Karpas-422 (cell line): ENCODE measurements at regions not wholly inside any gene's neighbourhood (a gene's known extent, or its start where the extent isn't known, plus 50 kb on each side); places are given as distances from the start of the nearest gene placed in this dataset.
"Not testable (repeated sequence)": the region's sequence is repeated elsewhere in the genome, so short reads cannot be mapped to it uniquely, and the experiment has no call there.

Source experiments
- DNase-seq: peaks from one replicate; pipeline ENCODE4 v3.0.0-alpha.2; 2015
- H2AFZ ChIP-seq: fragments of 200-600 bp; sonication (generic); 2 replicates; pipeline ENCODE4 v1.6.1; 2014; ENCODE audit warnings: antibody characterized with exemption, low read length, mixed read lengths
- H3K27ac ChIP-seq: fragments of 200-600 bp; sonication (generic); 2 replicates; pipeline ENCODE4 v1.5.1; 2014; ENCODE audit warnings: mild to moderate bottlenecking, low read length, moderate library complexity
- H3K27me3 ChIP-seq: fragments of 200-600 bp; sonication (generic); 2 replicates; pipeline ENCODE4 v1.6.1; 2014; ENCODE audit warnings: low read length, mixed read lengths
- H3K36me3 ChIP-seq: fragments of 200-600 bp; sonication (generic); 2 replicates; pipeline ENCODE4 v1.6.1; 2014; ENCODE audit warnings: low read length, mixed read lengths; ENCODE audit not compliant: insufficient read depth
- H3K4me1 ChIP-seq: fragments of 200-600 bp; sonication (generic); 2 replicates; pipeline ENCODE4 v1.6.1; 2014; ENCODE audit warnings: mild to moderate bottlenecking, low read length, mixed read lengths
- H3K4me2 ChIP-seq: fragments of 200-600 bp; sonication (generic); 2 replicates; pipeline ENCODE4 v1.6.1; 2014; ENCODE audit warnings: low read length, low read depth, mild to moderate bottlenecking; ENCODE audit not compliant: poor library complexity, severe bottlenecking
- H3K4me3 ChIP-seq: fragments of 200-600 bp; sonication (generic); 2 replicates; pipeline ENCODE4 v1.5.1; 2014; ENCODE audit warnings: mild to moderate bottlenecking, antibody characterized with exemption, low read length, mixed read lengths
- H3K79me2 ChIP-seq: fragments of 200-600 bp; sonication (generic); 2 replicates; pipeline ENCODE4 v1.6.1; 2014; ENCODE audit warnings: mild to moderate bottlenecking, low read length, mixed read lengths
- H3K9ac ChIP-seq: fragments of 200-600 bp; sonication (generic); 2 replicates; pipeline ENCODE4 v1.6.0; 2014; ENCODE audit warnings: low read length
- H3K9me2 ChIP-seq: fragments of 200-600 bp; sonication (generic), shearing (Covaris generic); replicated peaks from 2 replicates; pipeline ENCODE4 v1.6.0; 2014; ENCODE audit warnings: mild to moderate bottlenecking, low read length, moderate library complexity; ENCODE audit not compliant: insufficient read depth
- H3K9me3 ChIP-seq: fragments of 300-700, 200-600 bp; sonication (generic); 2 replicates; pipeline ENCODE4 v1.6.1; 2014; ENCODE audit warnings: low read length, mixed read lengths
- H4K20me1 ChIP-seq: fragments of 200-600 bp; sonication (generic); 2 replicates; pipeline ENCODE4 v1.6.1; 2014; ENCODE audit warnings: mild to moderate bottlenecking, antibody characterized with exemption, low read length, low read depth; ENCODE audit not compliant: insufficient read depth

DNA sequence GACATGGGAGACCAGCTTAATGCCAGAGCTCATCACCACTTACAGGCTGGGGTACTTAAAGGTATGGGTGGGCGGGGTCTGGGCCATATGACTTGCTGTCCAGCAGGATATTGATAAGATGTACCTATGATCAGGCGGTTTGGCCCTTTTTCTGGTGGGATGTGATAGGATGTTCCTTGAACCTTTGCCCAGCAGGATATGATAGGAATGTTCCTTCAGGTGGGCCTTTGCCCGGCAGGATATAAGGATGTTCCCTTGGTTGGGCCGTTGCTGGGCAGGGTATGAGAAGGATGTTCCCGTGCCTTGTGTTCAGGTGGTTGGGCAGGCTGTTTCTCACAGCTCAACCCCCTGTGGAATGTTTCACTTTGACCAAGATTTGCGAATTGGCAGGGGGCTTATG lies 187.2 kb upstream of the CXCL12 start:
- H3K79me2 ChIP-seq = no peaks in the 10 kb centered on the region
- H3K4me3 ChIP-seq = no peak overlapping the region
- H3K9ac ChIP-seq = no peak overlapping the region

DNA sequence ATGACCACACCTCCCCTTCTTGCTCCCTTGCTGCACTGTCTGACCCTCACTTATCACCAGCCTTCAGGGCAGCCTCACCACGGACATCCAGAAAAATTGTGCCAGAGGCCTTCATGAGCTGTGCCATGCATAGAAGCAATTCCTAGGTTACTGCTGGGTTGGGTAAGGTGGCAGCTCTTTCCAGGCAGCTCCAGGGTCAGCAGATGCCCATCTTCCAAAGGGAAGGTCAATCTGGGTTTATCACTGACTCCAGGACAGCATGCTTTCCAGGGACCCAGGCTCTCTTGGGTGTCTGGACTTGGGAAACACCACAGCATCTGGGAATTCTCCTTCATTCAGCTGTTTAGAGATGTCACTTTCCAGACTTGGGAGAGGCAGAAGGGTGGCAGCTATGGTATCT lies 188.9 kb upstream of the CXCL12 start:
- Histone ChIP-seq H3K9ac (no peak overlapping the region), H2AFZ (no peak overlapping the region), H4K20me1 (no peaks in the 10 kb centered on the region), H3K36me3 (no peaks in the 10 kb centered on the region), H3K27ac (no peak overlapping the region), H3K4me1 (no peaks in the 10 kb centered on the region), H3K27me3 (no peaks in the 10 kb centered on the region), H3K9me3 (no peaks in the 10 kb centered on the region), H3K9me2 (no peaks in the 10 kb centered on the region), H3K4me3 (no peak overlapping the region), H3K4me2 (no peak overlapping the region), H3K79me2 (no peaks in the 10 kb centered on the region)
- no peak for DNase-seq

More for the DNA sequence above, 187.2 kb upstream of the CXCL12 start:
- no peak overlapping the region for H3K27ac ChIP-seq
- no peaks in the 10 kb centered on the region for H4K20me1 ChIP-seq
- H3K4me1 ChIP-seq = no peaks in the 10 kb centered on the region
- no peaks in the 10 kb centered on the region for H3K27me3 ChIP-seq
- H3K9me3 ChIP-seq = no peaks in the 10 kb centered on the region
- no peaks in the 10 kb centered on the region for H3K9me2 ChIP-seq
- H2AFZ ChIP-seq = no peak overlapping the region
- DNase-seq = no peak
- H3K4me2 ChIP-seq = no peak overlapping the region
- H3K36me3 ChIP-seq = no peaks in the 10 kb centered on the region

DNA sequence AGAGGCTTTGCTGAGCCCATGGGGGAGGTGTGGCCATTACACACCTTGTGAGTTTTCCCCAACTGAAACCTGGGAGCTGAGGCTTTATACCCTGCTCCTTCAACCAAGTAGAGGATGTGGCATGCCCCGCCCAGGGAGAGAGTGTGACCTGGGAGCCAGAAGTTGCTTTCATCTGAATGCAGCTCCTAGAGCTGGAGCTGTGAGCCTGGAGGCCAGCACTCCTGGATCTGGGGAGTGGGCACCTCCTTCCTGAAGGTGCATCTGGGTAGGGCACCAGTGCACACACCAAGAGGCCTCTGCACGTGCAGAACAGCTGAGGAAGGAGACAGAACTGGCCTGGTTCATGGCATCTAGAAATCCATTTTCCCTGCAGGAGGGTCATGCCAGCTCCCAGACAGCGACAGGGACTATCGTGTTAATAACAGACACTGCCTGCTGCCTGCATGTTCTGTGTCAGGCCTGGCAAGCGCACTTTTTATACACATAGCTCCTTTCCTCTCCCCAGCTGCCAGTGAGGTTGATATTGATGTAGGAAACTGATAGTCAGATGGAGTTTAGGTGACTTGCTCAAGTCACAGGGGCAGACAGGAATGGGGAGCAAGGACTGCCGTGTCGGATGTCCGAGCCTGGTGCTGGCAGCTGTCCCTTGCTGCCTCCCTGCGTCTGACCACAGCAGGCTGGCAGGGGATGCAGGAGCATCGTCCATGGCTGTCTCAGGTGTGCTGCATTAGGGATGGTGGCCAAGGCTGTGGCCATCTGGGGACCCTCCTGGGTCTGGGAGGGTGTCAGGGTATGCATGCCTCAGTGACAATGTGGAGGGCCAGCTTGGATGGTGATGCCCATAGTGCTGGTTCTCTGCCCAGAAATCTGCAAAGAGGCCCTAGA lies 189.9 kb upstream of the CXCL12 start:
- H3K9me3 ChIP-seq = no peaks in the 10 kb centered on the region
- H3K27ac ChIP-seq = no peak overlapping the region
- no peaks in the 10 kb centered on the region for H3K4me1 ChIP-seq
- no peak overlapping the region for H3K4me2 ChIP-seq
- H3K27me3 ChIP-seq = no peaks in the 10 kb centered on the region
- H3K9ac ChIP-seq = no peak overlapping the region
- no peaks in the 10 kb centered on the region for H3K36me3 ChIP-seq
- H2AFZ ChIP-seq = no peak overlapping the region
- no peaks in the 10 kb centered on the region for H3K79me2 ChIP-seq
- no peaks in the 10 kb centered on the region for H3K9me2 ChIP-seq
- DNase-seq = no peak
- H3K4me3 ChIP-seq = no peak overlapping the region
- H4K20me1 ChIP-seq = no peaks in the 10 kb centered on the region

DNA sequence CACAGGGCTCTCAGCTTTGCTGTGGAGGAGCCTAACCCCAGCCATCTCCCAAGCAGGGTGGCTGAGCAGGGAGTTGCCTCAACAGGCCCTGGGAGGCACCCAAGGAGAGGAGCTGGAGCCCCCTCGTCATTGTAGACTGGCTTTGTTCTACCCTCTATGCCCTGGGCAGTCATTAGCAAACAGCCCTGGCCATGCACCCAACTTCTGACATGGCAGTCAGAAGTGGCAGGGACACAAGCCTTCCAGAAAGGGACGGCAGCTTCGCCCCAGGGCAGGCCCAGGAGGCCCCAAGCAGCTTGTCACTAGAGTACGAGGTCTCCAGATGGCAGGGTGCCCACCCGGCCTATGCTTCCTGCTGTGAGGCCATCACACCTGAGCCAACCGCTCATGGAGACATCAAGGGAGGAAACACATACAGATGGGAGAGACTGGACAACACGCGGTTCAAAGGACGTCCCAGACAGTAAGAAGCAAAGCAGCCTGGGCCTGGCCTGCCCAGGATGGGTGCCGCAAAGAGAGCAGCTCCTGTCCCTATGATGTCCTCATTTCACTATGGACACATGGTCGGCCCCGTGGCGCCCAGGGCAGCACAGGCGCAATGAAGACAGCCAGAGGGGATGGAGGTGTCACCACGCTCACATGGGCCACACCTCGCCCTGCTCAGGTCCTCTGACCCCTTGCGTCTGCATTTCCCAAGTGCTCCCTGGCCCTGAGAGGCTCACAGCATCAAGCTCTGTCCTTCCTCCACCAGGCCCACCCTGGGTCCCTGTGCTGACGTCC lies 190.9 kb upstream of the CXCL12 start:
- Histone ChIP-seq H2AFZ (no peak overlapping the region), H3K9me3 (no peaks in the 10 kb centered on the region), H3K79me2 (no peaks in the 10 kb centered on the region), H4K20me1 (no peaks in the 10 kb centered on the region), H3K4me2 (no peak overlapping the region), H3K36me3 (no peaks in the 10 kb centered on the region), H3K27ac (no peak overlapping the region), H3K4me3 (no peak overlapping the region), H3K9me2 (no peaks in the 10 kb centered on the region), H3K27me3 (no peaks in the 10 kb centered on the region), H3K4me1 (no peaks in the 10 kb centered on the region), H3K9ac (no peak overlapping the region)
- DNase-seq = no peak

DNA sequence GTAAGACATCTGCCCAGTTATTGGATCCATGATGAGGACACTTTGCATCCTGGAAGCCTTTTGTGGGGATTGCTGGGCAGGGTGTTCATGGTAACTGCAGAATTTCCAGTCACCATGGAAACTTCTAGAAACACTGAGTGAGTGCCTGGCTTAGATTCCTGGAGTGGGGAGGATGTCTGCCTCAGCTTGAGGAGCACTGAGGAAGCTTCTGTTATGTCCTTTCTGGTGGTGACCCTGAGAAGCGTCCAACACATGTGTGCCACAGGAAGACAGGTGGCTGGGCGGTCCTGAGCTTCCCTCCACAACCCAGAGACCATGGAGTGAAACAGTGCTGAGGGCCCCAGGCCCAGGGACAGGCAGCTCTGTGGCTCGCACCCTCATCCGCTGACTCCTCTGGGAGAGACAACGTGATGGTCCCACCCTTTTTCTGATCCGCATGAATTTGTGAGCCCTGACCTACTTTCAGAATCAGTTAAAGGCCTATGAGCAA lies 191.8 kb upstream of the CXCL12 start:
- DNase-seq = no peak
- Histone ChIP-seq H3K9me3 (no peaks in the 10 kb centered on the region), H3K27ac (no peak overlapping the region), H3K9ac (no peak overlapping the region), H3K4me2 (no peak overlapping the region), H4K20me1 (no peaks in the 10 kb centered on the region), H3K79me2 (no peaks in the 10 kb centered on the region), H3K27me3 (no peaks in the 10 kb centered on the region), H3K4me3 (no peak overlapping the region), H3K9me2 (no peaks in the 10 kb centered on the region), H3K36me3 (no peaks in the 10 kb centered on the region), H2AFZ (no peak overlapping the region), H3K4me1 (no peaks in the 10 kb centered on the region)

DNA sequence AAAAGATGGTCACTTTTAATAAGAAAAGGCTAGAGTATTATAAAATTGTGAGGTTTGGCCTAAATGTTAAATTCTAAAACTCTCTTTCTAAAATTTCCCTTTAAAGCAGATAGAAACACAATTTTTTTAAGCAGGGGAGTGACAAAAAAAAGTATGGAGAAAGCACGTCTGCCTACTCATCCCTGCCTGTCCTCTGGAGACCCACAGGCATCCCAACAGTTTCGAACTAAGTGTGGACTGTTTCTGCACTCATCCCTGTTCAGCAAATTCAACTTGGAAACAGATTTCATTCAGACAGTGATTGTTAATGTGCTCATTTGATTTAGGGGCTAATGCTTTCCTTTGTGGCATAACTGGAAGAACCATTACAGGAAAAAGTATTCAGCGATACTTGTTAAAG lies 192.6 kb upstream of the CXCL12 start:
- no peaks in the 10 kb centered on the region for H4K20me1 ChIP-seq
- H3K9me2 ChIP-seq = no peaks in the 10 kb centered on the region
- H3K4me2 ChIP-seq = no peak overlapping the region
- no peak for DNase-seq
- no peak overlapping the region for H3K27ac ChIP-seq
- no peaks in the 10 kb centered on the region for H3K4me1 ChIP-seq
- no peak overlapping the region for H2AFZ ChIP-seq
- no peaks in the 10 kb centered on the region for H3K79me2 ChIP-seq
- H3K36me3 ChIP-seq = no peaks in the 10 kb centered on the region
- H3K9ac ChIP-seq = no peak overlapping the region
- no peaks in the 10 kb centered on the region for H3K9me3 ChIP-seq
- H3K27me3 ChIP-seq = no peaks in the 10 kb centered on the region
- H3K4me3 ChIP-seq = no peak overlapping the region

DNA sequence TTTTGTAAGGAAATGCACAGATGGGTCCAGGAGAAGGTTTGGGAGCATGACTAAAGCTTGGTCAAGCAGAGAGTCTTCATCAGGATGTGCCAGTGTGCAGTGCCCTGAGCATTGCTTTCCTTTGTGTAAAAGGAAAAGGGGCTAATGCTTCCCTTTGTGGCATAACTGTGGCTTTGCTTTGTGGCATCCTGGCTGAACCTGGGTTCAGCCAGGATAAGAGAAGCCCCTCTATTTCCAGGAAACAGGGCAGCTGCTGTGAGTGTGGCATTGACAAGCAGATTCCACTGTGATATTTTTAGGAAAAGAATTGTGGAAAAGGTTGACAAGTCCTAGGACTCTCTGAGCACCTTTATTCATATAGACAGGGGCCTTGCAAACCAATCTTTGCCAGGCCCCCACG lies 193.4 kb upstream of the CXCL12 start:
- Histone ChIP-seq H3K36me3 (no peaks in the 10 kb centered on the region), H3K9me2 (no peaks in the 10 kb centered on the region), H3K79me2 (no peaks in the 10 kb centered on the region), H2AFZ (no peak overlapping the region), H3K27ac (no peak overlapping the region), H3K9ac (no peak overlapping the region), H3K27me3 (no peaks in the 10 kb centered on the region), H3K4me1 (no peaks in the 10 kb centered on the region), H4K20me1 (no peaks in the 10 kb centered on the region), H3K4me3 (no peak overlapping the region), H3K9me3 (no peaks in the 10 kb centered on the region), H3K4me2 (no peak overlapping the region)
- DNase-seq = peak; percentile 6

DNA sequence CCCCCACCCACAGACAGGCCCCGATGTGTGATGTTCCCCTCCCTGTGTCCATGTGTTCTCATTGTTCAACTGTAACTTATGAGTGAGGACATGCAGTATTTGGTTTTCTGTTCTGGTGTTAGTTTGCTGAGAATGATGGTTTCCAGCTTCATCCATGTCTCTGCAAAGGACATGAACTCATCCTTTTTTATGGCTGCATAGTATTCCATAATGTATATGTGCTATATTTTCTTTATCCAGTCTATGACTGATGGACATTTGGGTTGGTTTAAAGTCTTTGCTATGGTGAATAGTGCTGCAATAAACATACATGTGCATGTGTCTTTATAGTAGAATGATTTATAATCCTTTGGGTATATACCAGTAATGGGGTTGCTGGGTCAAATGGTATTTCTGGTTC lies 194.1 kb upstream of the CXCL12 start:
- not testable (repeated sequence) for H3K4me1 ChIP-seq, H3K27me3 ChIP-seq, H3K4me3 ChIP-seq, H3K9ac ChIP-seq, H3K36me3 ChIP-seq, H3K9me2 ChIP-seq, H3K4me2 ChIP-seq, H3K79me2 ChIP-seq, DNase-seq, H3K9me3 ChIP-seq, H3K27ac ChIP-seq, H4K20me1 ChIP-seq, H2AFZ ChIP-seq
